Gastroesophageal sphincter (tissue), 3 donors: ENCODE measurements at regions not wholly inside any gene's neighbourhood (a gene's known extent, or its start where the extent isn't known, plus 50 kb on each side); places are given as distances from the start of the nearest gene placed in this dataset.

Experiments used
- CTCF ChIP-seq, 4 experiments: fragments of 200-600 bp in 2 of 4; fragments of 450-650 bp in 2 of 4; sonication (generic) in 1 of 4; IDR thresholded peaks; one replicate each; pipeline ENCODE4 v1.5.1; 2017 to 2019; ENCODE audit warnings: antibody characterized with exemption in 4 of 4, mild to moderate bottlenecking in 2 of 4, moderate library complexity in 2 of 4
- EP300 ChIP-seq: sonication (generic); formaldehyde crosslinking; IDR thresholded peaks from one replicate; pipeline ENCODE4 v1.6.1; 2017; ENCODE audit warnings: antibody characterized with exemption, mild to moderate bottlenecking
- POLR2A ChIP-seq, 2 donors: fragments of 450-650 bp; IDR thresholded peaks; one replicate each; pipeline ENCODE4 v1.6.1; 2017; ENCODE audit warnings: antibody characterized with exemption in 2 of 2, mild to moderate bottlenecking in 2 of 2, moderate library complexity in 1 of 2
- POLR2AphosphoS5 ChIP-seq: sonication (generic); formaldehyde crosslinking; IDR thresholded peaks from one replicate; pipeline ENCODE4 v1.6.1; 2017; ENCODE audit warnings: antibody characterized with exemption

- TF ChIP-seq CTCF (IDR thresholded peaks at IDR 0.05) (no peak), POLR2A (IDR thresholded peaks at IDR 0.05) (no peak), EP300 (no peak), POLR2AphosphoS5 (no peak)
Measured at GRCh38 chr9:129406278-129407225, 214.3 kb downstream of the C9orf50 start.
